ENCODE measurements at regions not wholly inside any gene's neighbourhood (a gene's known extent, or its start where the extent isn't known, plus 50 kb on each side); places are given as distances from the start of the nearest gene placed in this dataset.

- Histone ChIP-seq H3K4me1 (ENCODE audit: control insufficient read depth in 2 of 3, insufficient read depth in 2 of 3, low read depth in 1 of 3, low read length in 3 of 3) (no peaks in the 10 kb centered on the region), H3K9me3 (ENCODE audit: control insufficient read depth in 2 of 3, insufficient read depth in 1 of 3, low read length in 3 of 3) (no peaks in the 10 kb centered on the region), H3K36me3 (ENCODE audit: control insufficient read depth in 2 of 3, insufficient read depth in 3 of 3, low read length in 3 of 3) (no peaks in the 10 kb centered on the region), H3K4me3 (ENCODE audit: low read length in 3 of 3) (no peak overlapping the region), H3K27me3 (ENCODE audit: control insufficient read depth, insufficient read depth, low read length) (no peaks in the 10 kb centered on the region), H3K9ac (ENCODE audit: low read length in 3 of 3) (no peak overlapping the region), H3K27ac (ENCODE audit: low read depth in 2 of 2, low read length in 2 of 2) (no peak overlapping the region)
- TF ChIP-seq CTCF (IDR thresholded peaks at IDR 0.05; ENCODE audit: borderline replicate concordance, extremely low read depth, insufficient read depth) = no peak
- FAIRE-seq (no peak), DNase-seq (no peak)
- intact Hi-C loops (cut with DNase I) = no loop called here
Measured at GRCh38 chr4:129327637-129328036, 231.7 kb downstream of the C4orf33 start.

- H3K36me3 ChIP-seq (ENCODE audit: control insufficient read depth in 2 of 3, insufficient read depth in 3 of 3, low read length in 3 of 3) = no peaks in the 10 kb centered on the region
- H3K27ac ChIP-seq (ENCODE audit: low read depth in 2 of 2, low read length in 2 of 2) = no peak overlapping the region
- DNase-seq (no peak), FAIRE-seq (no peak)
- no peak overlapping the region for H3K9ac ChIP-seq (ENCODE audit: low read length in 3 of 3)
- TF ChIP-seq CTCF (IDR thresholded peaks at IDR 0.05; ENCODE audit: borderline replicate concordance, extremely low read depth, insufficient read depth) = no peak
- H3K9me3 ChIP-seq (ENCODE audit: control insufficient read depth in 2 of 3, insufficient read depth in 1 of 3, low read length in 3 of 3) = no peaks in the 10 kb centered on the region
- intact Hi-C loops (cut with DNase I) = no loop called here
- no peaks in the 10 kb centered on the region for H3K4me1 ChIP-seq (ENCODE audit: control insufficient read depth in 2 of 3, insufficient read depth in 2 of 3, low read depth in 1 of 3, low read length in 3 of 3)
- H3K27me3 ChIP-seq (ENCODE audit: control insufficient read depth, insufficient read depth, low read length) = no peaks in the 10 kb centered on the region
- no peak overlapping the region for H3K4me3 ChIP-seq (ENCODE audit: low read length in 3 of 3)
Measured at GRCh38 chr4:129328162-129328561, 232.2 kb downstream of the C4orf33 start.

- no peaks in the 10 kb centered on the region for H3K9me3 ChIP-seq (ENCODE audit: control insufficient read depth in 2 of 3, insufficient read depth in 1 of 3, low read length in 3 of 3)
- H3K4me1 ChIP-seq (ENCODE audit: control insufficient read depth in 2 of 3, insufficient read depth in 2 of 3, low read depth in 1 of 3, low read length in 3 of 3) = no peaks in the 10 kb centered on the region
- H3K9ac ChIP-seq (ENCODE audit: low read length in 3 of 3) = no peak overlapping the region
- DNase-seq (no peak), FAIRE-seq (no peak)
- no peak overlapping the region for H3K4me3 ChIP-seq (ENCODE audit: low read length in 3 of 3)
- H3K36me3 ChIP-seq (ENCODE audit: control insufficient read depth in 2 of 3, insufficient read depth in 3 of 3, low read length in 3 of 3) = no peaks in the 10 kb centered on the region
- intact Hi-C loops (cut with DNase I) = no loop called here
- H3K27ac ChIP-seq (ENCODE audit: low read depth in 2 of 2, low read length in 2 of 2) = no peak overlapping the region
- TF ChIP-seq CTCF (IDR thresholded peaks at IDR 0.05; ENCODE audit: borderline replicate concordance, extremely low read depth, insufficient read depth) = no peak
- no peaks in the 10 kb centered on the region for H3K27me3 ChIP-seq (ENCODE audit: control insufficient read depth, insufficient read depth, low read length)
Measured at GRCh38 chr4:129334136-129334535, 238.2 kb downstream of the C4orf33 start.

GRCh38 chr4:129335276-129335675 is 239.3 kb downstream of the C4orf33 start:
- no peaks in the 10 kb centered on the region for H3K9me3 ChIP-seq (ENCODE audit: control insufficient read depth in 2 of 3, insufficient read depth in 1 of 3, low read length in 3 of 3)
- H3K4me3 ChIP-seq (ENCODE audit: low read length in 3 of 3) = no peak overlapping the region
- intact Hi-C loops (cut with DNase I) = no loop called here
- no peak for TF ChIP-seq CTCF (IDR thresholded peaks at IDR 0.05; ENCODE audit: borderline replicate concordance, extremely low read depth, insufficient read depth)
- H3K36me3 ChIP-seq (ENCODE audit: control insufficient read depth in 2 of 3, insufficient read depth in 3 of 3, low read length in 3 of 3) = no peaks in the 10 kb centered on the region
- H3K9ac ChIP-seq (ENCODE audit: low read length in 3 of 3) = no peak overlapping the region
- H3K27me3 ChIP-seq (ENCODE audit: control insufficient read depth, insufficient read depth, low read length) = no peaks in the 10 kb centered on the region
- H3K4me1 ChIP-seq (ENCODE audit: control insufficient read depth in 2 of 3, insufficient read depth in 2 of 3, low read depth in 1 of 3, low read length in 3 of 3) = no peaks in the 10 kb centered on the region
- DNase-seq (peak in 3 of 5 donors; percentile 32 to 50 (median 43)), FAIRE-seq (no peak)
- no peak overlapping the region for H3K27ac ChIP-seq (ENCODE audit: low read depth in 2 of 2, low read length in 2 of 2)

All from kidney (tissue), 13 donors.